Muscle layer of colon (tissue), 2 donors: ENCODE measurements at regions not wholly inside any gene's neighbourhood (a gene's known extent, or its start where the extent isn't known, plus 50 kb on each side); places are given as distances from the start of the nearest gene placed in this dataset.

ENCODE experiments used
- H3K27ac ChIP-seq: one replicate; pipeline ENCODE4 v1.7.0; 2013; ENCODE audit warnings: low read depth, mild to moderate bottlenecking, low read length, moderate library complexity
- H3K27me3 ChIP-seq, 2 donors: one replicate each; pipeline ENCODE4 v1.7.0; 2013; ENCODE audit warnings: low read length in 2 of 2, mild to moderate bottlenecking in 2 of 2; ENCODE audit not compliant: insufficient read depth in 2 of 2, control insufficient read depth in 1 of 2
- H3K36me3 ChIP-seq: one replicate; pipeline ENCODE4 v1.7.0; 2013; ENCODE audit warnings: mild to moderate bottlenecking, low read length; ENCODE audit not compliant: insufficient read depth
- H3K4me1 ChIP-seq: one replicate; pipeline ENCODE4 v1.7.0; 2013; ENCODE audit warnings: mild to moderate bottlenecking, low read length; ENCODE audit not compliant: insufficient read depth
- H3K4me3 ChIP-seq, 2 donors: one replicate each; pipeline ENCODE4 v1.7.0; 2013; ENCODE audit warnings: low read length in 2 of 2, low read depth in 1 of 2, mild to moderate bottlenecking in 1 of 2, moderate library complexity in 1 of 2
- H3K9ac ChIP-seq: one replicate; pipeline ENCODE4 v1.7.0; 2013; ENCODE audit warnings: low read length
- H3K9me3 ChIP-seq: one replicate; pipeline ENCODE4 v1.7.0; 2013; ENCODE audit warnings: mild to moderate bottlenecking, low read length
- donor health status: abdominal sarcoma.
- donor health status: Adenocarcinoma of cecum.

GRCh38 chr12:13592063-13592942 is 389.1 kb downstream of the GRIN2B start:
- Histone ChIP-seq H3K4me1 (peaks cover 8% of the 10 kb centered on the region), H3K36me3 (no peaks in the 10 kb centered on the region), H3K27ac (no peak overlapping the region), H3K27me3 (no peaks in the 10 kb centered on the region), H3K9me3 (no peaks in the 10 kb centered on the region), H3K9ac (no peak overlapping the region), H3K4me3 (no peak overlapping the region)

- Histone ChIP-seq H3K4me1 (peaks cover 5% of the 10 kb centered on the region), H3K27me3 (no peaks in the 10 kb centered on the region), H3K9me3 (no peaks in the 10 kb centered on the region), H3K9ac (no peak overlapping the region), H3K4me3 (no peak overlapping the region), H3K27ac (no peak overlapping the region), H3K36me3 (no peaks in the 10 kb centered on the region)
These were observed 389.9 kb downstream of the GRIN2B start for GRCh38 chr12:13591488-13591887.

GRCh38 chr12:13591059-13591458 is 390.3 kb downstream of the GRIN2B start:
- Histone ChIP-seq H3K9ac (no peak overlapping the region), H3K4me3 (no peak overlapping the region), H3K27ac (no peak overlapping the region), H3K36me3 (no peaks in the 10 kb centered on the region), H3K27me3 (no peaks in the 10 kb centered on the region), H3K9me3 (no peaks in the 10 kb centered on the region), H3K4me1 (peaks cover under 1% of the 10 kb centered on the region)

- no peak overlapping the region for H3K4me3 ChIP-seq
- H3K9me3 ChIP-seq, result no peaks in the 10 kb centered on the region
- no peaks in the 10 kb centered on the region for H3K27me3 ChIP-seq
- no peaks in the 10 kb centered on the region for H3K4me1 ChIP-seq
- H3K36me3 ChIP-seq, result no peaks in the 10 kb centered on the region
- H3K9ac ChIP-seq, result no peak overlapping the region
- no peak overlapping the region for H3K27ac ChIP-seq
These were observed 392.0 kb downstream of the EMP1 start for GRCh38 chr12:13588574-13588973.

- Histone ChIP-seq H3K27ac (no peak overlapping the region), H3K4me1 (no peaks in the 10 kb centered on the region), H3K36me3 (no peaks in the 10 kb centered on the region), H3K4me3 (no peak overlapping the region), H3K9ac (no peak overlapping the region), H3K9me3 (no peaks in the 10 kb centered on the region), H3K27me3 (no peaks in the 10 kb centered on the region)
These were observed 391.3 kb downstream of the EMP1 start for GRCh38 chr12:13587721-13588390.

GRCh38 chr12:13586361-13586760 is 389.8 kb downstream of the EMP1 start:
- no peaks in the 10 kb centered on the region for H3K4me1 ChIP-seq

GRCh38 chr12:13584541-13584940 is 388.0 kb downstream of the EMP1 start:
- Histone ChIP-seq H3K27ac (no peak overlapping the region), H3K27me3 (no peaks in the 10 kb centered on the region), H3K4me1 (no peaks in the 10 kb centered on the region)

More at GRCh38 chr12:13586361-13586760, 389.8 kb downstream of the EMP1 start:
- Histone ChIP-seq H3K9me3 (no peaks in the 10 kb centered on the region), H3K4me3 (no peak overlapping the region), H3K27ac (no peak overlapping the region), H3K9ac (no peak overlapping the region), H3K36me3 (no peaks in the 10 kb centered on the region), H3K27me3 (no peaks in the 10 kb centered on the region)

GRCh38 chr12:13583630-13584029 is 387.1 kb downstream of the EMP1 start:
- Histone ChIP-seq H3K27ac (no peak overlapping the region), H3K9ac (no peak overlapping the region), H3K4me1 (no peaks in the 10 kb centered on the region), H3K27me3 (no peaks in the 10 kb centered on the region), H3K4me3 (no peak overlapping the region), H3K9me3 (no peaks in the 10 kb centered on the region), H3K36me3 (no peaks in the 10 kb centered on the region)

More at GRCh38 chr12:13584541-13584940, 388.0 kb downstream of the EMP1 start:
- Histone ChIP-seq H3K9me3 (no peaks in the 10 kb centered on the region), H3K9ac (no peak overlapping the region), H3K36me3 (no peaks in the 10 kb centered on the region), H3K4me3 (no peak overlapping the region)

GRCh38 chr12:13582421-13582820 is 385.9 kb downstream of the EMP1 start:
- Histone ChIP-seq H3K27me3 (no peaks in the 10 kb centered on the region), H3K4me1 (no peaks in the 10 kb centered on the region), H3K9ac (no peak overlapping the region), H3K27ac (no peak overlapping the region), H3K36me3 (no peaks in the 10 kb centered on the region), H3K9me3 (no peaks in the 10 kb centered on the region), H3K4me3 (no peak overlapping the region)

- no peak overlapping the region for H3K4me3 ChIP-seq
- H3K9ac ChIP-seq, result no peak overlapping the region
- no peaks in the 10 kb centered on the region for H3K9me3 ChIP-seq
- H3K27me3 ChIP-seq, result no peaks in the 10 kb centered on the region
- H3K4me1 ChIP-seq, result no peaks in the 10 kb centered on the region
- H3K27ac ChIP-seq, result no peak overlapping the region
- no peaks in the 10 kb centered on the region for H3K36me3 ChIP-seq
These were observed 384.5 kb downstream of the EMP1 start for GRCh38 chr12:13581031-13581430.

GRCh38 chr12:13580206-13580605 is 383.7 kb downstream of the EMP1 start:
- Histone ChIP-seq H3K9ac (no peak overlapping the region), H3K36me3 (no peaks in the 10 kb centered on the region), H3K4me1 (no peaks in the 10 kb centered on the region), H3K4me3 (no peak overlapping the region), H3K9me3 (no peaks in the 10 kb centered on the region), H3K27ac (no peak overlapping the region), H3K27me3 (no peaks in the 10 kb centered on the region)
